SK-N-SH (cell line): ENCODE measurements at regions not wholly inside any gene's neighbourhood (a gene's known extent, or its start where the extent isn't known, plus 50 kb on each side); places are given as distances from the start of the nearest gene placed in this dataset.

Experiments used
- CTCF ChIA-PET: fragments of 300-600, 350-600 bp; formaldehyde crosslinking; extraction: SDS; loops from one replicate; lab custom pipeline; 2021; lab: Yijun Ruan, JAX
- POLR2A ChIA-PET: fragments of 350-600 bp; sonication (Branson Sonifier 250); formaldehyde crosslinking; extraction: SDS; loops from one replicate; lab custom pipeline; 2020; ENCODE audit warnings: antibody characterized with exemption, inconsistent platforms; lab: Yijun Ruan, JAX
- DNase-seq: peaks from one replicate; pipeline ENCODE4 v3.0.0; 2012
- H2AFZ ChIP-seq: fragments of 200-600 bp; sonication (generic); 2 replicates; pipeline ENCODE4 v1.8.1; 2016; ENCODE audit warnings: antibody characterized with exemption, mild to moderate bottlenecking, low read depth
- H3F3A ChIP-seq: fragments of 200-600 bp; sonication (generic); replicated peaks from 2 replicates; pipeline ENCODE3; 2016; ENCODE audit warnings: antibody characterized with exemption, mild to moderate bottlenecking; ENCODE audit not compliant: insufficient read depth
- H3K27ac ChIP-seq, 2 experiments: fragments of 200-500 bp in 1 of 2; fragments of 200-600 bp in 1 of 2; sonication (Bioruptor generic) in 1 of 2; sonication (generic), shearing (Covaris generic) in 1 of 2; 2 replicates each; pipeline versions ENCODE4 v1.5.1 to v1.6.1; 2014 to 2016; ENCODE audit warnings: low read depth in 2 of 2, inconsistent platforms in 1 of 2, low read length in 1 of 2, mild to moderate bottlenecking in 1 of 2, mixed read lengths in 1 of 2
- H3K27me3 ChIP-seq: fragments of 200-600 bp; sonication (generic), shearing (Covaris generic); 2 replicates; pipeline ENCODE4 v1.6.1; 2016; ENCODE audit warnings: mixed run types; ENCODE audit not compliant: insufficient read depth
- H3K36me3 ChIP-seq, 2 experiments: fragments of 200-500 bp in 1 of 2; fragments of 200-600 bp in 1 of 2; sonication (Bioruptor generic) in 1 of 2; sonication (generic) in 1 of 2; replicated peaks in 1 of 2; 2 replicates each; pipeline versions ENCODE3 to v1.5.1; 2014 to 2016; ENCODE audit warnings: low read length in 1 of 2, mild to moderate bottlenecking in 1 of 2; ENCODE audit not compliant: insufficient read depth in 2 of 2, control insufficient read depth in 1 of 2
- H3K4me1 ChIP-seq, 2 experiments: fragments of 200-500 bp in 1 of 2; fragments of 200-600 bp in 1 of 2; sonication (Bioruptor generic) in 1 of 2; sonication (generic), shearing (Covaris generic) in 1 of 2; 2 replicates each; pipeline versions ENCODE4 v1.5.1 to v1.6.1; 2014 to 2016; ENCODE audit warnings: low read depth in 1 of 2, low read length in 1 of 2, mixed run types in 1 of 2; ENCODE audit not compliant: insufficient read depth in 2 of 2, control insufficient read depth in 1 of 2
- H3K4me2 ChIP-seq: fragments of 200-600 bp; sonication (generic), shearing (Covaris generic); 2 replicates; pipeline ENCODE4 v1.6.1; 2017; ENCODE audit warnings: mixed run types
- H3K4me3 ChIP-seq, 2 experiments: fragments of 200-500 bp in 1 of 2; fragments of 200-600 bp in 1 of 2; sonication (Bioruptor generic) in 1 of 2; sonication (generic), shearing (Covaris generic) in 1 of 2; 2 replicates each; pipeline versions ENCODE4 v1.5.1 to v1.8.1; 2014 to 2016; ENCODE audit warnings: low read depth in 2 of 2, inconsistent platforms in 1 of 2, low read length in 1 of 2, mild to moderate bottlenecking in 1 of 2, mixed read lengths in 1 of 2, moderate library complexity in 1 of 2
- H3K79me2 ChIP-seq: fragments of 200-600 bp; sonication (generic); 2 replicates; pipeline ENCODE4 v1.8.1; 2017; ENCODE audit warnings: mild to moderate bottlenecking; ENCODE audit not compliant: insufficient read depth
- H3K9ac ChIP-seq: fragments of 200-600 bp; sonication (generic); 2 replicates; pipeline ENCODE4 v1.6.1; 2017; ENCODE audit warnings: mixed run types
- H3K9me2 ChIP-seq: fragments of 200-600 bp; sonication (generic); 2 replicates; pipeline ENCODE4 v1.6.1; 2017; ENCODE audit warnings: mixed run types
- H3K9me3 ChIP-seq: fragments of 200-600 bp; sonication (generic); 2 replicates; pipeline ENCODE4 v1.6.1; 2017; ENCODE audit warnings: mixed run types, mild to moderate bottlenecking, moderate library complexity
- H4K20me1 ChIP-seq: fragments of 200-600 bp; sonication (generic); 2 replicates; pipeline ENCODE4 v1.6.1; 2017; ENCODE audit warnings: mild to moderate bottlenecking, mixed run types; ENCODE audit not compliant: insufficient read depth
- ELF1 ChIP-seq: IDR thresholded peaks from 2 replicates; pipeline ENCODE4 v1.4.0; 2012
- FOSL2 ChIP-seq: IDR thresholded peaks from 2 replicates; pipeline ENCODE4 v1.4.0; 2012; ENCODE audit warnings: low read depth, mild to moderate bottlenecking, moderate library complexity, borderline replicate concordance
- FOXJ3 ChIP-seq: sonication (generic); formaldehyde crosslinking; IDR thresholded peaks from 2 replicates; pipeline ENCODE4 v1.5.1; 2020; ENCODE audit warnings: mild to moderate bottlenecking, missing genetic modification reagents
- GABPA ChIP-seq: IDR thresholded peaks from 2 replicates; pipeline ENCODE4 v1.4.0; 2012; ENCODE audit warnings: low read depth, mild to moderate bottlenecking
- GATA2 ChIP-seq: sonication (generic); formaldehyde crosslinking; IDR thresholded peaks from 2 replicates; pipeline ENCODE4 v1.5.0; 2020; ENCODE audit warnings: mild to moderate bottlenecking, missing genetic modification reagents
- JUND ChIP-seq: IDR thresholded peaks from 2 replicates; pipeline ENCODE4 v1.4.0; 2012
- MEF2A ChIP-seq: IDR thresholded peaks from 2 replicates; pipeline ENCODE4 v1.4.0; 2012; ENCODE audit warnings: low read depth, borderline replicate concordance
- MXI1 ChIP-seq: IDR thresholded peaks from 2 replicates; pipeline ENCODE4 v1.6.1; 2012; ENCODE audit warnings: mild to moderate bottlenecking, low read depth, low read length, improper control_type of control experiment
- NFIC ChIP-seq: IDR thresholded peaks from 2 replicates; pipeline ENCODE4 v1.4.0; 2012; ENCODE audit warnings: borderline replicate concordance
- RAD21 ChIP-seq: IDR thresholded peaks from 2 replicates; pipeline ENCODE4 v1.6.1; 2012; ENCODE audit warnings: mild to moderate bottlenecking, low read length
- RCOR1 ChIP-seq: fragments of 150-350 bp; IDR thresholded peaks from 2 replicates; pipeline ENCODE4 v1.6.1; 2017; ENCODE audit warnings: antibody characterized with exemption, low read length
- RFX5 ChIP-seq: IDR thresholded peaks from 2 replicates; pipeline ENCODE4 v1.6.1; 2012; ENCODE audit warnings: mild to moderate bottlenecking, improper control_type of control experiment, low read length
- TAF1 ChIP-seq: IDR thresholded peaks from 2 replicates; pipeline ENCODE4 v1.6.1; 2012; ENCODE audit warnings: low read depth, mild to moderate bottlenecking, low read length, moderate library complexity, borderline replicate concordance
- TCF12 ChIP-seq: IDR thresholded peaks from 2 replicates; pipeline ENCODE4 v1.4.0; 2012
- YY1 ChIP-seq: IDR thresholded peaks from 2 replicates; pipeline ENCODE4 v1.4.0; 2012; ENCODE audit warnings: low read depth, mild to moderate bottlenecking
- WGBS: methylation state at CpG from one replicate; pipeline ENCODE4 v1.1.6; 2017; ENCODE audit warnings: low lambda C conversion rate; 5-methylcytosine and 5-hydroxymethylcytosine counted together
- TF ChIP-seq, protein P1 (sequence below): IDR thresholded peaks from 2 replicates; pipeline ENCODE4; 2012
- TF ChIP-seq, protein P2 (sequence below): IDR thresholded peaks from 2 replicates; pipeline ENCODE4 v1.4.0; 2012; ENCODE audit warnings: low read depth

DNA sequence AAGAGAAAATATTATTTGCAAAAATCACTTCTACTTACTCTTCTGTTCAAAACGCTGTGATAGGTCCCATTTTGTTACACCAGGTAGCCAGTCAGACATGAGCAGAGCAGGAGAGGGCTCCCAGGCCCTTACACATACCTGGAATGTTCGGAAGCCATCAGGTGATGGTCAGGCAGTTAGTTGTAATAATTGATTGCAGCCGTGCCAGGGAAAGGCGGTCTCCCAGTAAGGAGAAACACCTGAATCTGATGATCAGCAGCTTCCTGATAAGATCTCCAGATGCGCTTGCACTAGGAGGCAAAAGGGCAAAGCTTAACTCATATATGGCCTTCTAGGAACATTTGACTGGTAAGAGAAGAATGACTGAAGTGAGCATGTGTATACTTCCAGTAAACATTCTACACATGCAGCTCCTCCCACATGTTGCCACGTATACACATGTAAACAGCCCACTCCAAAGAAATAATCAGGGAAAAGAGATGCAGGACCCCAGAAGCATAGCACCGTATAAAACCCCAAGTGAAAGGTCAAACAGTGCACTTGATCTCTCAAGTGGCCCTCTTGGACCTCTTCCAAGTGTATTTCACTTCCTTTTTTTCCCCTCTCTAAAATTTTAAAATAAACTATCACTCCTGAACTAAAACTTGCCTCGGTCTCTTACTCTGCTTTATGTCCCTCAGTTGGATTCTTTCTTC lies 1338.0 kb downstream of the FSTL5 start:
- ChIA-PET POLR2A (no interaction called here), CTCF (no interaction called here)
- 49% methylated on average over 8 of the region's 8 CpGs for WGBS
- Histone ChIP-seq H4K20me1 (no peaks in the 10 kb centered on the region), H3K9me3 (no peaks in the 10 kb centered on the region), H3K27me3 (no peaks in the 10 kb centered on the region), H3K4me1 (peaks cover 0 to 4% of the 10 kb centered on the region in 2 experiments; a peak in 1 of 4 replicates), H2AFZ (no peak overlapping the region), H3K9ac (no peak overlapping the region), H3K36me3 (no peaks in the 10 kb centered on the region), H3F3A (no peaks in the 10 kb centered on the region), H3K4me3 (no peak overlapping the region), H3K27ac (no peak overlapping the region; a peak in 1 of 4 replicates), H3K9me2 (0 out of 2 replicates have a peak, but pooled peaks cover 3% of the 10 kb centered on the region), H3K79me2 (no peaks in the 10 kb centered on the region), H3K4me2 (no peak overlapping the region)
- TF ChIP-seq TAF1: no peak
- TF ChIP-seq NFIC: no peak
- TF ChIP-seq GATA2 (CRISPR knock-in tag): peak; percentile 43; the same call in 1 of the 2 replicates
- TF ChIP-seq, protein P1, sequence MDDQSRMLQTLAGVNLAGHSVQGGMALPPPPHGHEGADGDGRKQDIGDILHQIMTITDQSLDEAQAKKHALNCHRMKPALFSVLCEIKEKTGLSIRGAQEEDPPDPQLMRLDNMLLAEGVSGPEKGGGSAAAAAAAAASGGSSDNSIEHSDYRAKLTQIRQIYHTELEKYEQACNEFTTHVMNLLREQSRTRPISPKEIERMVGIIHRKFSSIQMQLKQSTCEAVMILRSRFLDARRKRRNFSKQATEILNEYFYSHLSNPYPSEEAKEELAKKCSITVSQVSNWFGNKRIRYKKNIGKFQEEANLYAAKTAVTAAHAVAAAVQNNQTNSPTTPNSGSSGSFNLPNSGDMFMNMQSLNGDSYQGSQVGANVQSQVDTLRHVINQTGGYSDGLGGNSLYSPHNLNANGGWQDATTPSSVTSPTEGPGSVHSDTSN: no peak
- no peak for TF ChIP-seq GABPA
- DNase-seq: no peak

DNA sequence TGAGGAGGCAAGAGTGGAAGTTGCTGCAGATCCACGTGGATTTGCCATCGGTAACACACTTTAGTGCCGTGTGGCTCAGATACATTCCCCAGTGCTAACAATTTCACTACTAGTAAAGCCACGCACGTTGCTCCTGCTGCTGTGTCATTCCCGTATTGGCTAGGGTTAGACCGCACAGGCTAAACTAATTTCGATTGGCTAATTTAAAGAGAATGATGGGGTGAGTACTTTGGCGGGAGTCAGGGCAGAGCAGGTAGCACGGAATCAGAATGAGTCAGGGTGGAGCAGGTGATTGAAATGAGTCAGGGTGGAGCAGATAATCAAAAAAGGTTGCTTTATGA lies 1337.5 kb downstream of the FSTL5 start:
- WGBS: 67% methylated on average over 10 of the region's 10 CpGs
- H2AFZ ChIP-seq: no peak overlapping the region
- no peak for DNase-seq
- TF ChIP-seq ELF1 (no peak), TCF12 (no peak), MXI1 (no peak), MEF2A (no peak), RCOR1 (no peak), RFX5 (no peak), FOXJ3 (CRISPR knock-in tag) (no peak), JUND (no peak), YY1 (no peak), RAD21 (no peak), FOSL2 (no peak)
- TF ChIP-seq, protein P2, sequence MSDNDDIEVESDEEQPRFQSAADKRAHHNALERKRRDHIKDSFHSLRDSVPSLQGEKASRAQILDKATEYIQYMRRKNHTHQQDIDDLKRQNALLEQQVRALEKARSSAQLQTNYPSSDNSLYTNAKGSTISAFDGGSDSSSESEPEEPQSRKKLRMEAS: no peak
- no peaks in the 10 kb centered on the region for H3K79me2 ChIP-seq
- no peak overlapping the region for H3K27ac ChIP-seq
- H3K9ac ChIP-seq: no peak overlapping the region
- 0 out of 2 replicates have a peak, but pooled peaks cover 3% of the 10 kb centered on the region for H3K9me2 ChIP-seq
- H3K9me3 ChIP-seq: no peaks in the 10 kb centered on the region
- no peaks in the 10 kb centered on the region for H3K36me3 ChIP-seq
- ChIA-PET CTCF (no interaction called here), POLR2A (no interaction called here)
- no peaks in the 10 kb centered on the region for H3F3A ChIP-seq
- peaks cover 0 to 4% of the 10 kb centered on the region in 2 experiments; a peak in 1 of 4 replicates for H3K4me1 ChIP-seq
- no peaks in the 10 kb centered on the region for H4K20me1 ChIP-seq
- no peak overlapping the region for H3K4me3 ChIP-seq
- H3K4me2 ChIP-seq: no peak overlapping the region
- H3K27me3 ChIP-seq: no peaks in the 10 kb centered on the region
